Astrocyte (in vitro differentiated cells and primary cell): ENCODE measurements at regions not wholly inside any gene's neighbourhood (a gene's known extent, or its start where the extent isn't known, plus 50 kb on each side); places are given as distances from the start of the nearest gene placed in this dataset.

ENCODE experiments used
- EZH2 ChIP-seq: IDR thresholded peaks from 2 replicates; pipeline ENCODE4 v1.6.1; 2012; ENCODE audit warnings: mild to moderate bottlenecking, low read length, inconsistent platforms; ENCODE audit not compliant: insufficient read depth
- TF ChIP-seq, protein P1 (sequence below): IDR thresholded peaks from 2 replicates; pipeline ENCODE4 v1.5.1; 2011; ENCODE audit warnings: low read depth, mild to moderate bottlenecking, inconsistent platforms, low read length, moderate library complexity; ENCODE audit not compliant: insufficient read depth

DNA sequence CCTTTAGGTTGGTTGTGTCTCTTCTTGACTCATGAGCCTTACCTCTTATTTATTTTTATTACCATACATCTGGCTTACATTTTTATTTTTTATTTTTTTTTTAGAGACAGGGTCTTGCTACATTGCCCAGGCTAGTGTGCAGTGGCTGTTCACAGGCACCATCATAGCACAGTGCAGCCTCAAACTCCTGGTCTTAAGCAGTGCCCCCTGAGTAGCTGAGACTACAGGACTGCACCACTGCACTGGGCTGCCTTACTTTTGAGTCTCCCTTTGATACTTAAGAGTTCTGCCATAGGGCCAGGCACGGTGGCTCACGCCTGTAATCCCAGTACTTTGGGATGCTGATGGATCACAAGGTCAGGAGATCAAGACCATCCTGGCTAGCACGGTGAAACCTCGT, 76.4 kb upstream of the MACF1 start:
- TF ChIP-seq, protein P1, sequence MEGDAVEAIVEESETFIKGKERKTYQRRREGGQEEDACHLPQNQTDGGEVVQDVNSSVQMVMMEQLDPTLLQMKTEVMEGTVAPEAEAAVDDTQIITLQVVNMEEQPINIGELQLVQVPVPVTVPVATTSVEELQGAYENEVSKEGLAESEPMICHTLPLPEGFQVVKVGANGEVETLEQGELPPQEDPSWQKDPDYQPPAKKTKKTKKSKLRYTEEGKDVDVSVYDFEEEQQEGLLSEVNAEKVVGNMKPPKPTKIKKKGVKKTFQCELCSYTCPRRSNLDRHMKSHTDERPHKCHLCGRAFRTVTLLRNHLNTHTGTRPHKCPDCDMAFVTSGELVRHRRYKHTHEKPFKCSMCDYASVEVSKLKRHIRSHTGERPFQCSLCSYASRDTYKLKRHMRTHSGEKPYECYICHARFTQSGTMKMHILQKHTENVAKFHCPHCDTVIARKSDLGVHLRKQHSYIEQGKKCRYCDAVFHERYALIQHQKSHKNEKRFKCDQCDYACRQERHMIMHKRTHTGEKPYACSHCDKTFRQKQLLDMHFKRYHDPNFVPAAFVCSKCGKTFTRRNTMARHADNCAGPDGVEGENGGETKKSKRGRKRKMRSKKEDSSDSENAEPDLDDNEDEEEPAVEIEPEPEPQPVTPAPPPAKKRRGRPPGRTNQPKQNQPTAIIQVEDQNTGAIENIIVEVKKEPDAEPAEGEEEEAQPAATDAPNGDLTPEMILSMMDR = no peak
- no peak for TF ChIP-seq EZH2
